Activated CD4-positive, alpha-beta T cell treated with anti-CD3 and anti-CD28 coated beads, Interleukin-10, Interleukin-2, amounts not matched to agents 100 ng/mL and 50 ng/mL, durations not matched to agents 16 hours and 8 hours (primary cell): ENCODE measurements at regions not wholly inside any gene's neighbourhood (a gene's known extent, or its start where the extent isn't known, plus 50 kb on each side); places are given as distances from the start of the nearest gene placed in this dataset.
"Not testable (repeated sequence)": the region's sequence is repeated elsewhere in the genome, so short reads cannot be mapped to it uniquely, and the experiment has no call there.

ENCODE experiments used
- DNase-seq: peaks from one replicate; pipeline ENCODE4 v3.0.0-alpha.2; 2020

- DNase-seq: no peak
Measured at GRCh38 chr22:33971561-33971961, 51.3 kb upstream of the LARGE1 start.

GRCh38 chr22:33975841-33976240 is 55.6 kb upstream of the LARGE1 start:
- no peak for DNase-seq

GRCh38 chr22:33983558-33983957 is 63.3 kb upstream of the LARGE1 start:
- no peak for DNase-seq

- DNase-seq: no peak
Measured at GRCh38 chr22:33984211-33984610, 63.9 kb upstream of the LARGE1 start.

GRCh38 chr22:33984656-33985285 is 64.5 kb upstream of the LARGE1 start:
- DNase-seq: no peak

GRCh38 chr22:33985506-33985905 is 65.2 kb upstream of the LARGE1 start:
- DNase-seq: no peak

GRCh38 chr22:33986167-33986771 is 66.0 kb upstream of the LARGE1 start:
- no peak for DNase-seq

GRCh38 chr22:33986954-33987353 is 66.7 kb upstream of the LARGE1 start:
- DNase-seq: no peak

GRCh38 chr22:33989263-33989662 is 69.0 kb upstream of the LARGE1 start:
- DNase-seq: not testable (repeated sequence)

- DNase-seq: no peak
Measured at GRCh38 chr22:33991620-33992019, 71.3 kb upstream of the LARGE1 start.

- DNase-seq: no peak
Measured at GRCh38 chr22:33996824-33997223, 76.5 kb upstream of the LARGE1 start.

- no peak for DNase-seq
Measured at GRCh38 chr22:34000879-34001526, 80.7 kb upstream of the LARGE1 start.

- DNase-seq: no peak
Measured at GRCh38 chr22:34001701-34002466, 81.6 kb upstream of the LARGE1 start.

- no peak for DNase-seq
Measured at GRCh38 chr22:34004058-34004457, 83.8 kb upstream of the LARGE1 start.

GRCh38 chr22:34010259-34010658 is 90.0 kb upstream of the LARGE1 start:
- DNase-seq: no peak

GRCh38 chr22:34015642-34016041 is 95.4 kb upstream of the LARGE1 start:
- no peak for DNase-seq

GRCh38 chr22:34017205-34017604 is 96.9 kb upstream of the LARGE1 start:
- DNase-seq: no peak

GRCh38 chr22:34019190-34019845 is 99.0 kb upstream of the LARGE1 start:
- no peak for DNase-seq

GRCh38 chr22:34035209-34035608 is 114.9 kb upstream of the LARGE1 start:
- no peak for DNase-seq

GRCh38 chr22:34036931-34037330 is 116.7 kb upstream of the LARGE1 start:
- no peak for DNase-seq

- no peak for DNase-seq
Measured at GRCh38 chr22:34038801-34039555, 118.7 kb upstream of the LARGE1 start.

GRCh38 chr22:34045311-34045710 is 125.0 kb upstream of the LARGE1 start:
- DNase-seq: no peak
